DMS 273 (cell line): ENCODE measurements at regions not wholly inside any gene's neighbourhood (a gene's known extent, or its start where the extent isn't known, plus 50 kb on each side); places are given as distances from the start of the nearest gene placed in this dataset.

Source experiments
- DNase-seq: peaks from one replicate; lab custom pipeline; 2025; ENCODE audit not compliant: unreplicated experiment; lab: John Stamatoyannopoulos, UW

DNA sequence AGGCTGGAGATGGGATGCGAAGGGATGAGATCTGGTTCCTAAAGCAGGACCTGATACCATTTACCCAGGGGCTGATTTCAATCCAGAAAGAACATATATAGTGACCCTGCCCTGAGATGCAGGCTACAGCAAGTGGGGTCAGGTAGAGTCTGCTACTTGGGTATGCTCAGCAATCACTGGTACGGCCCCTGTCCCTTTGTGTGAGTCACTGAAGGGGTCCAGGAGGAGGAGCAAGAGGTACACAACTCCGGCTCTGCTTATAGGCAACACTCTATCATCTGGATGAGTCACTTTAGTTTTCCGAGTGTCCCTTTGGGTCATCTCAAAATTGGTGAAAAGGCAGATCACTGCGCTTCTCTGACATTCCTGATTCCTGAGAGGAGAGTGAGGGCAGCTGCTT, 79.6 kb upstream of the SORCS1 start:
- DNase-seq: no peak

DNA sequence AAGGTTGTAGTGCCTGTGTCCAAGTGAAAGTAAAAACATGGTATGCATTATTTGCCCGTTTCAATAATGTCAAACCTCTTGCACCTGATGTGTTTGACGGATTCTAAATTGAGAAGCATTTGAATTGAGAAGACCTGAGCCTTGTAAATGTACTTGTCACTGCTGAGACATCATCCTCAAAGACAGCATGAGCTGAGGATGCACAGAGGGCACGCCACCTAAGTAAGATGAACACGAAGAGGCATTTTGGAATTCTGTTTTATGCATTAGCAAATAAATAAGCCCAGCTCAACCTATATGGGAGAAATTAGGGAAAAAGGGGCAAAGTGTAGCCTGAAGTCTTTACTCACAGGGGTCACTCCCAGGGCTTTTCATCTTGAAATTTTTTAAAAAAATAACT, 73.8 kb upstream of the SORCS1 start:
- no peak for DNase-seq

DNA sequence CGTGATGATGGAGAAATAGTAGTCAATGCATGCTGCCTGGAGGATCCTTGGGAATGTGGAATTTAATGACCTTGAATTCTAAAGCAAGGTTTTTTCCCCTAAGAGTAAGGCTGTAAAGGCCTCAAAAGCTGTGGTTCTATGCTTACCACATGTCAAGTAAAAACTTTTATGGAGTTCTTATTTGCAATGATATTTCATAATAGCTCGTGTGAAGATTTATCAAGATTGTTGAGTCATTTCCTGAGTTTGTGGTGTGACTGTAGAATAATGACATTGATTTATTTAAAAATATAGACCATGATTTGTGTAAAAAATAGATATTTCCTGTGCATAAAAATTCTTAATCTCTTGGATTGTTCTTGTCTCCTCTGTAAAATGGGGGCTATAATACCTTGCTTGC, 67.5 kb upstream of the SORCS1 start:
- DNase-seq: no peak

GRCh38 chr10:107230887-107231286, 66.4 kb upstream of the SORCS1 start:
- DNase-seq: no peak

- DNase-seq: no peak
Measured at GRCh38 chr10:107215681-107216080, 51.2 kb upstream of the SORCS1 start.
